ENCODE measurements at regions not wholly inside any gene's neighbourhood (a gene's known extent, or its start where the extent isn't known, plus 50 kb on each side); places are given as distances from the start of the nearest gene placed in this dataset.
A peak's percentile ranks its signal among the peaks of the same experiment; 100 is the strongest.

GRCh38 chr12:67797185-67797741 is 148.7 kb downstream of the DYRK2 start:
- DNase-seq (ENCODE audit: low spot score), result no peak

GRCh38 chr12:67797753-67798152 is 149.2 kb downstream of the DYRK2 start:
- no peak for DNase-seq (ENCODE audit: low spot score)

GRCh38 chr12:67798768-67799167 is 150.2 kb downstream of the DYRK2 start:
- no peak for DNase-seq (ENCODE audit: low spot score)

GRCh38 chr12:67802731-67803130 is 154.2 kb downstream of the DYRK2 start:
- DNase-seq (ENCODE audit: low spot score), result no peak

GRCh38 chr12:67803278-67803993 is 154.9 kb downstream of the DYRK2 start:
- DNase-seq (ENCODE audit: low spot score), result no peak

- DNase-seq (ENCODE audit: low spot score), result no peak
These were observed 155.6 kb downstream of the DYRK2 start for GRCh38 chr12:67804168-67804567.

GRCh38 chr12:67807814-67808213 is 159.3 kb downstream of the DYRK2 start:
- DNase-seq (ENCODE audit: low spot score), result no peak

GRCh38 chr12:67810166-67810565 is 161.6 kb downstream of the DYRK2 start:
- no peak for DNase-seq (ENCODE audit: low spot score)

GRCh38 chr12:67811437-67812361 is 163.2 kb downstream of the DYRK2 start:
- no peak for DNase-seq (ENCODE audit: low spot score)

- no peak for DNase-seq (ENCODE audit: low spot score)
These were observed 164.9 kb downstream of the DYRK2 start for GRCh38 chr12:67813456-67813904.

- DNase-seq (ENCODE audit: low spot score), result no peak
These were observed 167.7 kb downstream of the DYRK2 start for GRCh38 chr12:67816269-67816668.

GRCh38 chr12:67818459-67818903 is 169.9 kb downstream of the DYRK2 start:
- no peak for DNase-seq (ENCODE audit: low spot score)

GRCh38 chr12:67819902-67820301 is 169.3 kb upstream of the IFNG-AS1 start:
- DNase-seq (ENCODE audit: low spot score), result no peak

- no peak for DNase-seq (ENCODE audit: low spot score)
These were observed 168.6 kb upstream of the IFNG-AS1 start for GRCh38 chr12:67820694-67821093.

GRCh38 chr12:67822826-67823225 is 166.4 kb upstream of the IFNG-AS1 start:
- no peak for DNase-seq (ENCODE audit: low spot score)

GRCh38 chr12:67826148-67826547 is 163.1 kb upstream of the IFNG-AS1 start:
- DNase-seq (ENCODE audit: low spot score), result no peak

GRCh38 chr12:67826946-67827720 is 162.1 kb upstream of the IFNG-AS1 start:
- DNase-seq (ENCODE audit: low spot score), result no peak

- DNase-seq (ENCODE audit: low spot score), result peak; percentile 6
These were observed 161.3 kb upstream of the IFNG-AS1 start for GRCh38 chr12:67827820-67828383.

- DNase-seq (ENCODE audit: low spot score), result no peak
These were observed 159.4 kb upstream of the IFNG-AS1 start for GRCh38 chr12:67829896-67830295.

- no peak for DNase-seq (ENCODE audit: low spot score)
These were observed 157.1 kb upstream of the IFNG-AS1 start for GRCh38 chr12:67832155-67832554.

- no peak for DNase-seq (ENCODE audit: low spot score)
These were observed 155.6 kb upstream of the IFNG-AS1 start for GRCh38 chr12:67833602-67834001.

- DNase-seq (ENCODE audit: low spot score), result no peak
These were observed 151.4 kb upstream of the IFNG-AS1 start for GRCh38 chr12:67837876-67838275.
